SU-DHL-6 (cell line): ENCODE measurements at regions not wholly inside any gene's neighbourhood (a gene's known extent, or its start where the extent isn't known, plus 50 kb on each side); places are given as distances from the start of the nearest gene placed in this dataset.
"Not testable (repeated sequence)": the region's sequence is repeated elsewhere in the genome, so short reads cannot be mapped to it uniquely, and the experiment has no call there.

Experiments
- H2AFZ ChIP-seq: fragments of 200-600 bp; sonication (generic); 2 replicates; pipeline ENCODE4 v1.6.1; 2014; ENCODE audit warnings: low read depth, mild to moderate bottlenecking, moderate library complexity, mixed read lengths, antibody characterized with exemption, low read length; ENCODE audit not compliant: severe bottlenecking
- H3F3A ChIP-seq: fragments of 200-600 bp; shearing (Covaris generic); 2 replicates; pipeline ENCODE4 v1.6.0; 2016; ENCODE audit warnings: antibody characterized with exemption, mild to moderate bottlenecking; ENCODE audit not compliant: insufficient read depth
- H3K27ac ChIP-seq: fragments of 200-600 bp; sonication (generic); 2 replicates; pipeline ENCODE4 v1.5.1; 2016; ENCODE audit warnings: low read depth, mild to moderate bottlenecking, low read length, moderate library complexity, mixed read lengths
- H3K27me3 ChIP-seq: fragments of 200-600 bp; sonication (generic), shearing (Covaris generic); 2 replicates; pipeline ENCODE4 v1.6.0; 2014; ENCODE audit warnings: mild to moderate bottlenecking, low read length
- H3K36me3 ChIP-seq: fragments of 200-600 bp; sonication (generic); 2 replicates; pipeline ENCODE4 v1.6.1; 2014; ENCODE audit warnings: mild to moderate bottlenecking, low read length, mixed read lengths
- H3K4me2 ChIP-seq: fragments of 300-600, 200-600 bp; shearing (Covaris generic), sonication (generic); 2 replicates; pipeline ENCODE4 v1.6.0; 2014; ENCODE audit warnings: low read length, low read depth, mild to moderate bottlenecking; ENCODE audit not compliant: poor library complexity, severe bottlenecking
- H3K4me3 ChIP-seq: fragments of 200-600 bp; sonication (generic); 2 replicates; pipeline ENCODE4 v1.5.1; 2014; ENCODE audit warnings: antibody characterized with exemption, low read length, mild to moderate bottlenecking, mixed read lengths; ENCODE audit not compliant: insufficient read depth, poor library complexity, severe bottlenecking
- H3K79me2 ChIP-seq: fragments of 200-600 bp; sonication (generic); 2 replicates; pipeline ENCODE4 v1.6.1; 2014; ENCODE audit warnings: mild to moderate bottlenecking, low read length, moderate library complexity; ENCODE audit not compliant: insufficient read depth
- H3K9ac ChIP-seq: fragments of 200-600 bp; sonication (generic); 2 replicates; pipeline ENCODE4 v1.7.0; 2014; ENCODE audit warnings: mild to moderate bottlenecking, low read length
- H3K9me2 ChIP-seq: fragments of 200-600 bp; sonication (generic); replicated peaks from 2 replicates; pipeline ENCODE4 v1.6.1; 2014; ENCODE audit warnings: low read length; ENCODE audit not compliant: insufficient read depth
- H3K9me3 ChIP-seq: fragments of 200-600 bp; sonication (generic); 2 replicates; pipeline ENCODE4 v1.6.1; 2014; ENCODE audit warnings: low read length, mixed read lengths; ENCODE audit not compliant: insufficient read depth
- H4K20me1 ChIP-seq: fragments of 200-600 bp; sonication (generic); 2 replicates; pipeline ENCODE4 v1.6.1; 2014; ENCODE audit warnings: low read depth, mild to moderate bottlenecking, antibody characterized with exemption, low read length, moderate library complexity, mixed read lengths
- CTCF ChIP-seq: fragments of 200-600 bp; sonication (generic); IDR thresholded peaks from one replicate; pipeline ENCODE4 v1.5.1; 2017; ENCODE audit warnings: antibody characterized with exemption, mild to moderate bottlenecking, low read length, moderate library complexity; ENCODE audit not compliant: insufficient read depth, poor library complexity, severe bottlenecking
- EZH2phosphoT487 ChIP-seq: fragments of 200-600 bp; sonication (generic), shearing (Covaris generic); conservative IDR thresholded peaks from 2 replicates; pipeline ENCODE4 v1.6.1; 2018; ENCODE audit warnings: mild to moderate bottlenecking, antibody characterized with exemption, low read length, moderate library complexity, mixed read lengths

GRCh38 chr14:35952584-35952983 is 126.4 kb downstream of the BRMS1L start:
- no peaks in the 10 kb centered on the region for H3K9me2 ChIP-seq
- no peaks in the 10 kb centered on the region for H3F3A ChIP-seq
- no peak overlapping the region for H3K27ac ChIP-seq
- no peaks in the 10 kb centered on the region for H4K20me1 ChIP-seq
- H3K9me3 ChIP-seq, result no peaks in the 10 kb centered on the region
- H3K4me2 ChIP-seq, result no peak overlapping the region
- no peak overlapping the region for H3K4me3 ChIP-seq
- H3K27me3 ChIP-seq, result no peaks in the 10 kb centered on the region
- TF ChIP-seq EZH2phosphoT487 (no peak), CTCF (no peak)
- H2AFZ ChIP-seq, result no peak overlapping the region
- no peaks in the 10 kb centered on the region for H3K36me3 ChIP-seq
- no peak overlapping the region for H3K9ac ChIP-seq
- H3K79me2 ChIP-seq, result no peaks in the 10 kb centered on the region

DNA sequence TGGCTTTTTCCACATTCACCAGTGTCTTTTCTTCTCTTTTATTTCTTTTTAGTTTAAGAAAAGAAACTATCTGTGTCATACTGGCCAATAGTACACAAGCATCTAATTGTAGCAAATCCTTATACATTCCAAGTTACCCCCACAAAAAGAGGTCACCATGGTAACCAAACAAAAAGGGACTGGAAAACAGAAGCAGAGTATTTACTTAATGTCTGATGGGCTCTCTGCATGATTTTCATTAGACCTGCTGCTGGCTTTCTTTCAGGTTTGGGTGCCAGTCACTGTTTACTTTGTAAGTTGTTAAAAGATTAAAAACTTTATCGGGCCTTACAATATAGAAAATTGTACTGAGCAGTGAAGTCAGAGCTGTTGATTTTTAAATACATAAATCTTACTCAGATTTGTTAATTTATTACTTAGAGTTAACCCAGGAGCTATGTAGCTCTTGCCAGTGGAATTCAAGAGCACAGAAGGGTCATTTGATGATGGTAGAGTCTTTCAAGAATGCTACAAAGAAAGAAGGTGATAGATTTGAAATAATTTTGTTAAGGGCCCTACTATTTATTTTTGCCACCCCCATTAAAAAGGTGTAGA is 123.9 kb downstream of the BRMS1L start:
- Histone ChIP-seq H4K20me1 (no peaks in the 10 kb centered on the region), H3K27me3 (no peaks in the 10 kb centered on the region), H3K36me3 (no peaks in the 10 kb centered on the region), H3K79me2 (no peaks in the 10 kb centered on the region), H3K27ac (no peak overlapping the region), H3K4me2 (no peak overlapping the region), H3K9me2 (no peaks in the 10 kb centered on the region), H3K4me3 (no peak overlapping the region), H3K9me3 (no peaks in the 10 kb centered on the region), H2AFZ (no peak overlapping the region), H3K9ac (no peak overlapping the region), H3F3A (no peaks in the 10 kb centered on the region)
- TF ChIP-seq EZH2phosphoT487, result no peak
- TF ChIP-seq CTCF, result no peak

- H3K79me2 ChIP-seq, H3K27me3 ChIP-seq, H4K20me1 ChIP-seq, H3K27ac ChIP-seq, H3K4me3 ChIP-seq, H3F3A ChIP-seq, H3K4me2 ChIP-seq, H2AFZ ChIP-seq, H3K9me3 ChIP-seq, H3K9me2 ChIP-seq, H3K36me3 ChIP-seq, H3K9ac ChIP-seq: not testable (repeated sequence)
Observed at GRCh38 chr14:35947983-35948382, 121.8 kb downstream of the BRMS1L start.

- H3K4me3 ChIP-seq, result no peak overlapping the region
- H3K9ac ChIP-seq, result no peak overlapping the region
- H2AFZ ChIP-seq, result peak overlapping the region; percentile 18
- no peaks in the 10 kb centered on the region for H3K36me3 ChIP-seq
- no peaks in the 10 kb centered on the region for H3K27me3 ChIP-seq
- no peaks in the 10 kb centered on the region for H3K9me2 ChIP-seq
- no peaks in the 10 kb centered on the region for H4K20me1 ChIP-seq
- H3K79me2 ChIP-seq, result no peaks in the 10 kb centered on the region
- H3K4me2 ChIP-seq, result no peak overlapping the region
- H3K27ac ChIP-seq, result no peak overlapping the region
- H3K9me3 ChIP-seq, result no peaks in the 10 kb centered on the region
- TF ChIP-seq EZH2phosphoT487 (no peak), CTCF (no peak)
- no peaks in the 10 kb centered on the region for H3F3A ChIP-seq
Observed at GRCh38 chr14:35944847-35945246, 118.7 kb downstream of the BRMS1L start.
